Tibial nerve (tissue), 4 donors: ENCODE measurements at regions not wholly inside any gene's neighbourhood (a gene's known extent, or its start where the extent isn't known, plus 50 kb on each side); places are given as distances from the start of the nearest gene placed in this dataset.

Experiments
- DNase-seq, 2 donors: peaks; one replicate each; pipeline ENCODE4 v3.0.0-alpha.2; 2019; ENCODE audit warnings: low spot score in 2 of 2
- H3K27ac ChIP-seq, 4 donors: fragments of 200-600 bp; sonication (generic) in 3 of 4; one replicate each; pipeline ENCODE4 v1.5.1; 2017 to 2019; ENCODE audit warnings: mild to moderate bottlenecking in 1 of 4
- H3K27me3 ChIP-seq, 2 donors: fragments of 200-600 bp; sonication (generic) in 1 of 2; one replicate each; pipeline versions ENCODE4 v1.5.1 to v1.6.0; 2017 to 2019
- H3K36me3 ChIP-seq, 3 donors: fragments of 200-600 bp; sonication (generic); one replicate each; pipeline ENCODE4 v1.5.1; 2018 to 2019
- H3K4me1 ChIP-seq, 4 donors: fragments of 200-600 bp; sonication (generic) in 3 of 4; one replicate each; pipeline ENCODE4 v1.5.1; 2017 to 2019
- H3K4me3 ChIP-seq, 4 donors: fragments of 200-600 bp; sonication (generic) in 3 of 4; one replicate each; pipeline ENCODE4 v1.5.1; 2017 to 2019; ENCODE audit warnings: mild to moderate bottlenecking in 1 of 4, moderate library complexity in 1 of 4
- H3K9me3 ChIP-seq, 4 donors: fragments of 200-600 bp; sonication (generic) in 3 of 4; one replicate each; pipeline ENCODE4 v1.5.1; 2017 to 2019
- CTCF ChIP-seq, 5 experiments: fragments of 200-600 bp in 3 of 5; fragments of 450-650 bp in 2 of 5; sonication (generic) in 3 of 5; IDR thresholded peaks; one replicate each; pipeline ENCODE4 v1.5.1; 2016 to 2019; ENCODE audit warnings: antibody characterized with exemption in 5 of 5, mild to moderate bottlenecking in 3 of 5, moderate library complexity in 2 of 5
- EP300 ChIP-seq, 2 donors: sonication (generic); formaldehyde crosslinking; IDR thresholded peaks; one replicate each; pipeline ENCODE4 v1.6.1; 2017; ENCODE audit warnings: antibody characterized with exemption in 2 of 2, mild to moderate bottlenecking in 1 of 2
- POLR2A ChIP-seq, 2 donors: fragments of 450-650 bp; IDR thresholded peaks; one replicate each; pipeline ENCODE4 v1.6.1; 2017; ENCODE audit warnings: antibody characterized with exemption in 2 of 2, mild to moderate bottlenecking in 2 of 2, moderate library complexity in 2 of 2
- WGBS, 2 donors: methylation state at CpG; one replicate each; pipeline ENCODE4 v1.1.5; 2018; 5-methylcytosine and 5-hydroxymethylcytosine counted together

DNA sequence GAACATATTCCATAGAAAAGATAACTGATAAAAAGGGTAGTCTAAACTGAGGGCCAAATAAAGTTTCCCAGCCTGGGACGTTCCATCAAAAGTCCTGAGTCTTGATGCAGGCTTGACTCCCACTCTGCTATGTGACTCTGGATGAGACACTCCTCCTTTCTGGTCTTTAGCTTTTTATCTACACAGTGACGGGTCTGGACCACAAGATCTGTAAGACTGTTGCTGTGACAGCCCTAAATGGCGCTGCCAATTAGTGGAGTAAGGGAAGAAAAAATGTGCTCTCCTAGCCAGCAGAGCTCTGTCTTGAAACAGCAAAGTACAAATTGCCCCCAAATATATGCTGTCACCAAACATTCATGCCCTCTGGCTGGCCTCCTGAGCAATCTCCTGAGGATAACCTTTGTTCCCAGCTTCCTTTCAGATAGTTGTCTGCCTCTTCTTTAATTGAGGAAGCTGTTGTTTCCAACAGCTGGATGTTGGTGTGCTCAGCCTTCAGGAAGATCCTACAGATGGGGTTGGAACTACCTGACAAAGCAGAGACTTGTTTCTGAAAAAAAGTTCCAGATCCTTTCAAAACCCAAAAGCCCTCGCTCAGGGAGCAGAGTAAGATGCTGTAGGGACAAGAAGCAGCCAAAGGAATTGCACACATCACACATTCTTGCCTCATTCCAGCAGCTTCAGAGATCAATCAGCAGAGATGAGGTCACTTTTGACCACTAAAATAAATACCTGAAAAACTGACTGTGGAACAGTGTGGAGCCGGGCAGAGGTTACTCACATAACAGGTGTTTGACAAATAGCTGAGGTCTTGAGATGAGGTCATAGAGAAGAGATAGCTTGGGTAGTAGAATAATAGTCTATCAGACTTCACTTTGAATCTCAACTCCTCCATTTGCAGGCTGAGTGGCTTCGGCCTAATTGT lies 383.4 kb upstream of the FGF13 start:
- no peak for DNase-seq
- Histone ChIP-seq H3K4me1 (no peaks in the 10 kb centered on the region), H3K9me3 (no peaks in the 10 kb centered on the region), H3K36me3 (no peaks in the 10 kb centered on the region), H3K27ac (no peak overlapping the region), H3K4me3 (no peak overlapping the region), H3K27me3 (no peaks in the 10 kb centered on the region)
- TF ChIP-seq POLR2A (IDR thresholded peaks at IDR 0.05) (no peak), CTCF (IDR thresholded peaks at IDR 0.05) (no peak)
- WGBS, 2 donors, result 67 to 86% methylated on average over 6 of the region's 6 CpGs

DNA sequence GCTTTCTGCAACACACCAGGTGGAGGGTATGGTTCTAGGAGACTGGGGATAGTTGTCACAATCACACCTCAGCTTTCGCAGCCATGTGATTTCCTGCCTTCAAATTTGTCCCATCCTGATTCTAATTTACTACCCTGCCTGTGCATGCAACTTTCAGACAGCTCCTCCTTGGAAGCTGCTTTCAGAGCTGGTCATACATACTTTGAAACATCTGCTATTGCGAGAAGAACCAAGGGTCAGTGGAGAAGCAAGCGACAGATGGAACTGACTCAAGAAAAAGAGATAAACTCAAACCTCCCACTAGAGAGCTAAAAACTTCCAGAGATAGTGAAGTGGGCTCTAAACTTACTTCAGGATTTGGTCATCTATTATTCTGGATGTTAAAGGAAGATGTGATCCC lies 381.7 kb upstream of the FGF13 start:
- H3K27me3 ChIP-seq, result no peaks in the 10 kb centered on the region
- no peak for DNase-seq
- 85 to 92% methylated on average over 3 of the region's 3 CpGs for WGBS, 2 donors
- no peak overlapping the region for H3K4me3 ChIP-seq
- no peaks in the 10 kb centered on the region for H3K9me3 ChIP-seq
- no peaks in the 10 kb centered on the region for H3K4me1 ChIP-seq
- TF ChIP-seq EP300 (IDR thresholded peaks at IDR 0.05) (no peak), CTCF (IDR thresholded peaks at IDR 0.05) (no peak), POLR2A (IDR thresholded peaks at IDR 0.05) (no peak)
- H3K36me3 ChIP-seq, result no peaks in the 10 kb centered on the region
- H3K27ac ChIP-seq, result no peak overlapping the region

DNA sequence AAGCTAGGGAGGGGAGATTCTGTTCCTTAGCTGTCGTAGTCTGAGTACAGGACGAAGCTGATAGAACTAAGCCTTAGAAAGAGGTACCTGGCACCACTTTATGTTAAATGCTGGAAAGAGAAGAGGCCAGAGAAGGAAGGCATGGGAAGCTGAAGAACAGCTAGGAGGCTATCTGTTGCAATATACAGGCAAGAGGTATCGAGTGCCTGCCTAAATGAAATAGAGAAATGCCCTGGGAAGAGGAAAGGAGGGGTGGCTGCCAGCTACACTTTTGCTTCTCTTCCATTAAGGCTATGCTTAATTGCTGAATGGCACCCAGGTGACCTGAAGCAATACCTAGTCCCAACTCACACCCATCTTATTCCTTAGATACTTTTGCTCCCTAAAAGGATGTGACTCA lies 380.4 kb upstream of the FGF13 start:
- Histone ChIP-seq H3K4me3 (no peak overlapping the region), H3K4me1 (no peaks in the 10 kb centered on the region), H3K27me3 (no peaks in the 10 kb centered on the region), H3K27ac (no peak overlapping the region), H3K9me3 (no peaks in the 10 kb centered on the region), H3K36me3 (no peaks in the 10 kb centered on the region)
- 75 to 92% methylated on average over 3 of the region's 3 CpGs for WGBS, 2 donors
- no peak for DNase-seq
- no peak for TF ChIP-seq EP300 (IDR thresholded peaks at IDR 0.05)
- no peak for TF ChIP-seq CTCF (IDR thresholded peaks at IDR 0.05)
- TF ChIP-seq POLR2A (IDR thresholded peaks at IDR 0.05), result no peak

DNA sequence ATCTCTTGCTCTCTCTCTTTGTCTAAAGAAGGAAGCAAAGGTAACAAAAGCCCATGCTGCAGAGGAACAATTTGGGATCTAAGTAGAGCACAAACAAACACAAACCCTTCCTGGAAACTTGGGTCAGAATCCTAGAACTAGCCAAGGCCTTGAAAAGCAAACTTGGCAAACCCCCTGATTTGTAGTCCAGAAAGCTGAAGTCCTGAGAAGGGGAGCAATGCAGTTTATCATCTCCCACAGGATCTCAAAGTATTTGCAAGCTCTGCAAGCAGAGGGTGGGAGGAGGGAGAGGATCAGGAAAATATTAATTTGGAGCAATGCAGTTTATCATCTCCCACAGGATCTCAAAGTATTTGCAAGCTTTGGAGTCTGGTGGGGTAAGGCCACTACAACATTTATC lies 379.5 kb upstream of the FGF13 start:
- no peak for DNase-seq
- Histone ChIP-seq H3K27me3 (no peaks in the 10 kb centered on the region), H3K9me3 (no peaks in the 10 kb centered on the region), H3K4me1 (no peaks in the 10 kb centered on the region), H3K36me3 (no peaks in the 10 kb centered on the region), H3K4me3 (no peak overlapping the region), H3K27ac (no peak overlapping the region)
- no peak for TF ChIP-seq POLR2A (IDR thresholded peaks at IDR 0.05)
- TF ChIP-seq EP300 (IDR thresholded peaks at IDR 0.05), result no peak
- no peak for TF ChIP-seq CTCF (IDR thresholded peaks at IDR 0.05)

- H3K36me3 ChIP-seq, result no peaks in the 10 kb centered on the region
- 67 to 68% methylated on average over 2 of the region's 2 CpGs for WGBS, 2 donors
Measured at GRCh38 chrX:139086246-139086645, 374.7 kb upstream of the FGF13 start.

More at GRCh38 chrX:139086246-139086645, 374.7 kb upstream of the FGF13 start:
- TF ChIP-seq EP300 (IDR thresholded peaks at IDR 0.05) (no peak), POLR2A (IDR thresholded peaks at IDR 0.05) (no peak), CTCF (IDR thresholded peaks at IDR 0.05) (no peak)
- Histone ChIP-seq H3K9me3 (no peaks in the 10 kb centered on the region), H3K4me1 (no peaks in the 10 kb centered on the region), H3K27me3 (no peaks in the 10 kb centered on the region), H3K4me3 (no peak overlapping the region), H3K27ac (no peak overlapping the region)
- no peak for DNase-seq
